ENCODE measurements at regions not wholly inside any gene's neighbourhood (a gene's known extent, or its start where the extent isn't known, plus 50 kb on each side); places are given as distances from the start of the nearest gene placed in this dataset.

- TF ChIP-seq, protein P1, sequence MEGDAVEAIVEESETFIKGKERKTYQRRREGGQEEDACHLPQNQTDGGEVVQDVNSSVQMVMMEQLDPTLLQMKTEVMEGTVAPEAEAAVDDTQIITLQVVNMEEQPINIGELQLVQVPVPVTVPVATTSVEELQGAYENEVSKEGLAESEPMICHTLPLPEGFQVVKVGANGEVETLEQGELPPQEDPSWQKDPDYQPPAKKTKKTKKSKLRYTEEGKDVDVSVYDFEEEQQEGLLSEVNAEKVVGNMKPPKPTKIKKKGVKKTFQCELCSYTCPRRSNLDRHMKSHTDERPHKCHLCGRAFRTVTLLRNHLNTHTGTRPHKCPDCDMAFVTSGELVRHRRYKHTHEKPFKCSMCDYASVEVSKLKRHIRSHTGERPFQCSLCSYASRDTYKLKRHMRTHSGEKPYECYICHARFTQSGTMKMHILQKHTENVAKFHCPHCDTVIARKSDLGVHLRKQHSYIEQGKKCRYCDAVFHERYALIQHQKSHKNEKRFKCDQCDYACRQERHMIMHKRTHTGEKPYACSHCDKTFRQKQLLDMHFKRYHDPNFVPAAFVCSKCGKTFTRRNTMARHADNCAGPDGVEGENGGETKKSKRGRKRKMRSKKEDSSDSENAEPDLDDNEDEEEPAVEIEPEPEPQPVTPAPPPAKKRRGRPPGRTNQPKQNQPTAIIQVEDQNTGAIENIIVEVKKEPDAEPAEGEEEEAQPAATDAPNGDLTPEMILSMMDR (IDR thresholded peaks at IDR 0.05; ENCODE audit: partially characterized antibody, unreplicated experiment) = no peak
- peaks cover 7% of the 10 kb centered on the region for H3K36me3 Mint-ChIP-seq (ENCODE audit: unreplicated experiment)
- peaks cover 3% of the 10 kb centered on the region for H3K9me3 Mint-ChIP-seq (ENCODE audit: unreplicated experiment)
- peaks cover 38% of the 10 kb centered on the region for H3K4me1 Mint-ChIP-seq (ENCODE audit: low read depth, unreplicated experiment)
- H3K27ac Mint-ChIP-seq (ENCODE audit: unreplicated experiment) = no peak overlapping the region
- H3K4me3 Mint-ChIP-seq (ENCODE audit: unreplicated experiment) = no peak overlapping the region
- no peak for DNase-seq
- peaks cover 4% of the 10 kb centered on the region for H3K27me3 Mint-ChIP-seq (ENCODE audit: unreplicated experiment)
Observed at GRCh38 chr2:175823707-175824073, 178.4 kb downstream of the LNPK start.

- TF ChIP-seq, protein P1 (IDR thresholded peaks at IDR 0.05; ENCODE audit: partially characterized antibody, unreplicated experiment) = no peak
- Mint-ChIP-seq H3K36me3 (ENCODE audit: unreplicated experiment) (peaks cover 7% of the 10 kb centered on the region), H3K9me3 (ENCODE audit: unreplicated experiment) (peaks cover 3% of the 10 kb centered on the region), H3K4me1 (ENCODE audit: low read depth, unreplicated experiment) (peaks cover 38% of the 10 kb centered on the region), H3K27me3 (ENCODE audit: unreplicated experiment) (peaks cover 4% of the 10 kb centered on the region), H3K27ac (ENCODE audit: unreplicated experiment) (peak overlapping the region; percentile 75), H3K4me3 (ENCODE audit: unreplicated experiment) (peak overlapping the region; percentile 34)
- no peak for DNase-seq
Observed at GRCh38 chr2:175823002-175823706, 178.9 kb downstream of the LNPK start.

DNA sequence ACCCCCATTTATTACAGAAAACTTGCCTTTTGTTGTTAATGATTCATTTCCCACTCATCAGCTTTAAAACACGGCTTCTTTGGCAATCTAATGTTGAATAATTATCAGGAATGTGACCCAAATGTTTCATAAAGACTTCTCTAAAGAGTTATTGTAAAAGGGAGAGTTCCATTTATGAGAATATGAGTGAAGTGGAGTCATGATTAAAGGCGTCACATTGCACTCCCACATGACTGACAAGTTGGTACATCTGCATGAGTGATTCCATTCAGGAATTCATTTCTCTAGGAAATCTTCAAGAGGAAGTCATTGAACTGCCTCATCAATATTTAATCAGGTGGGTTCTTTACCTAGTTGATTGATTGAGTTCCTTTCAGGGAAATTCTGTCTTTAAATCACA lies 184.8 kb downstream of the LNPK start:
- Mint-ChIP-seq H3K9me3 (ENCODE audit: unreplicated experiment) (peaks cover 2% of the 10 kb centered on the region), H3K27me3 (ENCODE audit: unreplicated experiment) (peaks cover 4% of the 10 kb centered on the region), H3K36me3 (ENCODE audit: unreplicated experiment) (peaks cover 13% of the 10 kb centered on the region), H3K27ac (ENCODE audit: unreplicated experiment) (no peak overlapping the region), H3K4me1 (ENCODE audit: low read depth, unreplicated experiment) (peaks cover 27% of the 10 kb centered on the region), H3K4me3 (ENCODE audit: unreplicated experiment) (no peak overlapping the region)
- DNase-seq = no peak
- TF ChIP-seq, protein P1 (IDR thresholded peaks at IDR 0.05; ENCODE audit: partially characterized antibody, unreplicated experiment) = no peak

GRCh38 chr2:175815537-175815936 lies 186.5 kb downstream of the LNPK start:
- Mint-ChIP-seq H3K4me1 (ENCODE audit: low read depth, unreplicated experiment) (peaks cover 11% of the 10 kb centered on the region), H3K4me3 (ENCODE audit: unreplicated experiment) (no peak overlapping the region), H3K27me3 (ENCODE audit: unreplicated experiment) (peaks cover 2% of the 10 kb centered on the region), H3K27ac (ENCODE audit: unreplicated experiment) (no peak overlapping the region), H3K36me3 (ENCODE audit: unreplicated experiment) (peaks cover 16% of the 10 kb centered on the region), H3K9me3 (ENCODE audit: unreplicated experiment) (peaks cover 2% of the 10 kb centered on the region)
- TF ChIP-seq, protein P1 (IDR thresholded peaks at IDR 0.05; ENCODE audit: partially characterized antibody, unreplicated experiment) = no peak
- no peak for DNase-seq

DNA sequence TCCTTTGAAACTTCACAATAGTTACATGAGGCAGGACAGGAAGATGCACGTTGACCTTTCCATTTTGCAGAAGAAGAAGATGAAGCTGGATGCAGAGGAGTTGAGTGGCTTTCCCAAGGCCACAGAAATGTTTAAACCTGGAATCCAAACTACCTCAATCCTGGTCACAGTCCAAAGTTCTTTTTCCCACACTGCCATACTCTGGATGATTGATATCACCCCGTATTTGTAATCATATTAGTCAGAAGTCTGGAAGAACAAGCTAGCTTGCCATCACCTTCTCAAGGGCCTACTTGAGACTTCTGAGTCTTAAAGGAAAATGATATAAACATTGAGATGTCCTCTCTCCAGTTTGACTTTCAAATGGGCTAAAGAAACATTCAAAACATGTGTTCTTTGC lies 190.1 kb downstream of the LNPK start:
- H3K27me3 Mint-ChIP-seq (ENCODE audit: unreplicated experiment) = no peaks in the 10 kb centered on the region
- TF ChIP-seq, protein P1 (IDR thresholded peaks at IDR 0.05; ENCODE audit: partially characterized antibody, unreplicated experiment) = no peak
- H3K27ac Mint-ChIP-seq (ENCODE audit: unreplicated experiment) = no peak overlapping the region
- peaks cover 5% of the 10 kb centered on the region for H3K9me3 Mint-ChIP-seq (ENCODE audit: unreplicated experiment)
- peaks cover 12% of the 10 kb centered on the region for H3K4me1 Mint-ChIP-seq (ENCODE audit: low read depth, unreplicated experiment)
- H3K36me3 Mint-ChIP-seq (ENCODE audit: unreplicated experiment) = peaks cover 16% of the 10 kb centered on the region
- H3K4me3 Mint-ChIP-seq (ENCODE audit: unreplicated experiment) = no peak overlapping the region
- DNase-seq = no peak
